ENCODE measurements at regions not wholly inside any gene's neighbourhood (a gene's known extent, or its start where the extent isn't known, plus 50 kb on each side); places are given as distances from the start of the nearest gene placed in this dataset.

DNA sequence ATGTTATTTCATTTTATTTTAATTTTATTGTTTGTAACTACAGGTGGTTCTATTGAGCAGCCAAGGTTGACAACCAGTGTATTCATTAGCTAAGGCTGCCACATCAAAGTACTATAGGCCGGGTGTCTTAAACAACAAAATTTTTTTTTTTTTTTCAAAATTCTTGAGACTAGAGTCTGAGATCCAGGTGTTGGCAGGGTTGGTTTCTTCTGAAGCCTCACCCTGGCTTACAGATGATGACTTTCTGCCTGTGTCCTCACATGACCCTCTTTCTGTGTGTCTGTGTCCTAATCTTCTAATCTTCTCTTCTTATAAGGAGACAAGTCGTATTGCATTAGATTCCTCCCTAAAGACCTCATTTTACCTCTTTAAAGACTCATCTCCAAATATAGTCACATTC, 208.4 kb downstream of the MANEA start:
- TF ChIP-seq, protein P1, sequence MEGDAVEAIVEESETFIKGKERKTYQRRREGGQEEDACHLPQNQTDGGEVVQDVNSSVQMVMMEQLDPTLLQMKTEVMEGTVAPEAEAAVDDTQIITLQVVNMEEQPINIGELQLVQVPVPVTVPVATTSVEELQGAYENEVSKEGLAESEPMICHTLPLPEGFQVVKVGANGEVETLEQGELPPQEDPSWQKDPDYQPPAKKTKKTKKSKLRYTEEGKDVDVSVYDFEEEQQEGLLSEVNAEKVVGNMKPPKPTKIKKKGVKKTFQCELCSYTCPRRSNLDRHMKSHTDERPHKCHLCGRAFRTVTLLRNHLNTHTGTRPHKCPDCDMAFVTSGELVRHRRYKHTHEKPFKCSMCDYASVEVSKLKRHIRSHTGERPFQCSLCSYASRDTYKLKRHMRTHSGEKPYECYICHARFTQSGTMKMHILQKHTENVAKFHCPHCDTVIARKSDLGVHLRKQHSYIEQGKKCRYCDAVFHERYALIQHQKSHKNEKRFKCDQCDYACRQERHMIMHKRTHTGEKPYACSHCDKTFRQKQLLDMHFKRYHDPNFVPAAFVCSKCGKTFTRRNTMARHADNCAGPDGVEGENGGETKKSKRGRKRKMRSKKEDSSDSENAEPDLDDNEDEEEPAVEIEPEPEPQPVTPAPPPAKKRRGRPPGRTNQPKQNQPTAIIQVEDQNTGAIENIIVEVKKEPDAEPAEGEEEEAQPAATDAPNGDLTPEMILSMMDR (IDR thresholded peaks at IDR 0.05) = no peak
- no peak for TF ChIP-seq POLR2A (IDR thresholded peaks at IDR 0.05)

Data from heart left ventricle (tissue), 13 donors.